ENCODE measurements at regions not wholly inside any gene's neighbourhood (a gene's known extent, or its start where the extent isn't known, plus 50 kb on each side); places are given as distances from the start of the nearest gene placed in this dataset.
A peak's percentile ranks its signal among the peaks of the same experiment; 100 is the strongest.

GRCh38 chr6:25192590-25193459 is 86.3 kb upstream of the CARMIL1 start:
- DNase-seq = no peak

GRCh38 chr6:25193460-25194171 is 85.6 kb upstream of the CARMIL1 start:
- DNase-seq = no peak

- DNase-seq = no peak
These were observed 84.9 kb upstream of the CARMIL1 start for GRCh38 chr6:25194172-25194678.

GRCh38 chr6:25196464-25196863 is 82.7 kb upstream of the CARMIL1 start:
- DNase-seq = no peak

- no peak for DNase-seq
These were observed 82.1 kb upstream of the CARMIL1 start for GRCh38 chr6:25197111-25197510.

- DNase-seq = no peak
These were observed 79.6 kb upstream of the CARMIL1 start for GRCh38 chr6:25199544-25199943.

- no peak for DNase-seq
These were observed 76.7 kb upstream of the CARMIL1 start for GRCh38 chr6:25202504-25202903.

- DNase-seq = no peak
These were observed 73.5 kb upstream of the CARMIL1 start for GRCh38 chr6:25205629-25206028.

- DNase-seq = peak; percentile 67
These were observed 71.6 kb upstream of the CARMIL1 start for GRCh38 chr6:25207453-25208155.

- DNase-seq = no peak
These were observed 63.3 kb upstream of the CARMIL1 start for GRCh38 chr6:25215881-25216280.

- no peak for DNase-seq
These were observed 61.9 kb upstream of the CARMIL1 start for GRCh38 chr6:25217302-25217701.

GRCh38 chr6:25217829-25218228 is 61.3 kb upstream of the CARMIL1 start:
- DNase-seq = no peak

GRCh38 chr6:25218346-25218745 is 60.8 kb upstream of the CARMIL1 start:
- no peak for DNase-seq

- DNase-seq = no peak
These were observed 59.8 kb upstream of the CARMIL1 start for GRCh38 chr6:25219216-25219916.

GRCh38 chr6:25219917-25220278 is 59.3 kb upstream of the CARMIL1 start:
- DNase-seq = no peak

- no peak for DNase-seq
These were observed 58.3 kb upstream of the CARMIL1 start for GRCh38 chr6:25220857-25221256.

GRCh38 chr6:25222006-25222678 is 57.0 kb upstream of the CARMIL1 start:
- DNase-seq = no peak

GRCh38 chr6:25223490-25223991 is 55.6 kb upstream of the CARMIL1 start:
- peak; percentile 90 for DNase-seq

- DNase-seq = no peak
These were observed 54.9 kb upstream of the CARMIL1 start for GRCh38 chr6:25224242-25224641.

GRCh38 chr6:25227854-25228253 is 51.3 kb upstream of the CARMIL1 start:
- DNase-seq = no peak
